ENCODE measurements at regions not wholly inside any gene's neighbourhood (a gene's known extent, or its start where the extent isn't known, plus 50 kb on each side); places are given as distances from the start of the nearest gene placed in this dataset.

DNA sequence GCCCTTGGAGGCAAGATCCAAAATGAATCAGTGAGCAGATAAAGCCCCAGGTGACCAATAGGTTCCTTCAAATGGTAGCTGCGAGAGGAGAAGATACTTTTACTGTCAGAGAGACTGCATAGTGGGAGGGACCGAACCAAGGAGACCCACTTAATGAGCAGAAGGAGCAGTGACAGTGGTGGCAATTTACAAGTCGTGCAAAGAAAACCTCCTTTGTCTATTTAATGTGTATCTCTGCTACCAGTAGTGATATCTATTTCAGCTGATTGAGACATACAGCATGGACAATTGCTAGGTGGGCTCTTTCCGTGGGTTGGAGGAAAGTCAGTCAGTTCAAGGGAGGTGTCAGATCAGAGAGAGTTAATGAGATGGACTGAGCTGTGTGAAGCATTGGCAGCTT is 480.4 kb downstream of the GATA3 start:
- TF ChIP-seq ZFP30 (CRISPR knock-in tag; IDR thresholded peaks at IDR 0.05) (no peak), ZFP3 (CRISPR knock-in tag; IDR thresholded peaks at IDR 0.05) (no peak), ZC3H10 (CRISPR knock-in tag; IDR thresholded peaks at IDR 0.05) (no peak), ZNF70 (CRISPR knock-in tag; IDR thresholded peaks at IDR 0.05) (no peak), ZNF8 (CRISPR knock-in tag; IDR thresholded peaks at IDR 0.05) (no peak), RARB (CRISPR knock-in tag; IDR thresholded peaks at IDR 0.05) (no peak), TCF4 (CRISPR knock-in tag; IDR thresholded peaks at IDR 0.05; ENCODE audit: borderline replicate concordance) (no peak), GLIS3 (CRISPR knock-in tag; IDR thresholded peaks at IDR 0.05) (no peak), OSR1 (CRISPR knock-in tag; IDR thresholded peaks at IDR 0.05) (no peak)
- TF ChIP-seq, protein P1, sequence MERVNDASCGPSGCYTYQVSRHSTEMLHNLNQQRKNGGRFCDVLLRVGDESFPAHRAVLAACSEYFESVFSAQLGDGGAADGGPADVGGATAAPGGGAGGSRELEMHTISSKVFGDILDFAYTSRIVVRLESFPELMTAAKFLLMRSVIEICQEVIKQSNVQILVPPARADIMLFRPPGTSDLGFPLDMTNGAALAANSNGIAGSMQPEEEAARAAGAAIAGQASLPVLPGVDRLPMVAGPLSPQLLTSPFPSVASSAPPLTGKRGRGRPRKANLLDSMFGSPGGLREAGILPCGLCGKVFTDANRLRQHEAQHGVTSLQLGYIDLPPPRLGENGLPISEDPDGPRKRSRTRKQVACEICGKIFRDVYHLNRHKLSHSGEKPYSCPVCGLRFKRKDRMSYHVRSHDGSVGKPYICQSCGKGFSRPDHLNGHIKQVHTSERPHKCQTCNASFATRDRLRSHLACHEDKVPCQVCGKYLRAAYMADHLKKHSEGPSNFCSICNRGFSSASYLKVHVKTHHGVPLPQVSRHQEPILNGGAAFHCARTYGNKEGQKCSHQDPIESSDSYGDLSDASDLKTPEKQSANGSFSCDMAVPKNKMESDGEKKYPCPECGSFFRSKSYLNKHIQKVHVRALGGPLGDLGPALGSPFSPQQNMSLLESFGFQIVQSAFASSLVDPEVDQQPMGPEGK (CRISPR knock-in tag; IDR thresholded peaks at IDR 0.05; ENCODE audit: borderline replicate concordance) = no peak
- TF ChIP-seq, protein P2, sequence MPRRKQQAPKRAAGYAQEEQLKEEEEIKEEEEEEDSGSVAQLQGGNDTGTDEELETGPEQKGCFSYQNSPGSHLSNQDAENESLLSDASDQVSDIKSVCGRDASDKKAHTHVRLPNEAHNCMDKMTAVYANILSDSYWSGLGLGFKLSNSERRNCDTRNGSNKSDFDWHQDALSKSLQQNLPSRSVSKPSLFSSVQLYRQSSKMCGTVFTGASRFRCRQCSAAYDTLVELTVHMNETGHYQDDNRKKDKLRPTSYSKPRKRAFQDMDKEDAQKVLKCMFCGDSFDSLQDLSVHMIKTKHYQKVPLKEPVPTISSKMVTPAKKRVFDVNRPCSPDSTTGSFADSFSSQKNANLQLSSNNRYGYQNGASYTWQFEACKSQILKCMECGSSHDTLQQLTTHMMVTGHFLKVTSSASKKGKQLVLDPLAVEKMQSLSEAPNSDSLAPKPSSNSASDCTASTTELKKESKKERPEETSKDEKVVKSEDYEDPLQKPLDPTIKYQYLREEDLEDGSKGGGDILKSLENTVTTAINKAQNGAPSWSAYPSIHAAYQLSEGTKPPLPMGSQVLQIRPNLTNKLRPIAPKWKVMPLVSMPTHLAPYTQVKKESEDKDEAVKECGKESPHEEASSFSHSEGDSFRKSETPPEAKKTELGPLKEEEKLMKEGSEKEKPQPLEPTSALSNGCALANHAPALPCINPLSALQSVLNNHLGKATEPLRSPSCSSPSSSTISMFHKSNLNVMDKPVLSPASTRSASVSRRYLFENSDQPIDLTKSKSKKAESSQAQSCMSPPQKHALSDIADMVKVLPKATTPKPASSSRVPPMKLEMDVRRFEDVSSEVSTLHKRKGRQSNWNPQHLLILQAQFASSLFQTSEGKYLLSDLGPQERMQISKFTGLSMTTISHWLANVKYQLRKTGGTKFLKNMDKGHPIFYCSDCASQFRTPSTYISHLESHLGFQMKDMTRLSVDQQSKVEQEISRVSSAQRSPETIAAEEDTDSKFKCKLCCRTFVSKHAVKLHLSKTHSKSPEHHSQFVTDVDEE (CRISPR knock-in tag; IDR thresholded peaks at IDR 0.05) = no peak
- TF ChIP-seq, protein P3, sequence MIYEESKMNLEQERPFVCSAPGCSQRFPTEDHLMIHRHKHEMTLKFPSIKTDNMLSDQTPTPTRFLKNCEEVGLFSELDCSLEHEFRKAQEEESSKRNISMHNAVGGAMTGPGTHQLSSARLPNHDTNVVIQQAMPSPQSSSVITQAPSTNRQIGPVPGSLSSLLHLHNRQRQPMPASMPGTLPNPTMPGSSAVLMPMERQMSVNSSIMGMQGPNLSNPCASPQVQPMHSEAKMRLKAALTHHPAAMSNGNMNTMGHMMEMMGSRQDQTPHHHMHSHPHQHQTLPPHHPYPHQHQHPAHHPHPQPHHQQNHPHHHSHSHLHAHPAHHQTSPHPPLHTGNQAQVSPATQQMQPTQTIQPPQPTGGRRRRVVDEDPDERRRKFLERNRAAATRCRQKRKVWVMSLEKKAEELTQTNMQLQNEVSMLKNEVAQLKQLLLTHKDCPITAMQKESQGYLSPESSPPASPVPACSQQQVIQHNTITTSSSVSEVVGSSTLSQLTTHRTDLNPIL (CRISPR knock-in tag; IDR thresholded peaks at IDR 0.05; ENCODE audit: low read depth) = no peak
